C4-2B (cell line): ENCODE measurements at regions not wholly inside any gene's neighbourhood (a gene's known extent, or its start where the extent isn't known, plus 50 kb on each side); places are given as distances from the start of the nearest gene placed in this dataset.

ENCODE experiments used
- H3K27ac ChIP-seq: fragments of 450-650 bp; 2 replicates; pipeline ENCODE4 v1.5.1; 2017
- CTCF ChIP-seq: fragments of 450-650 bp; conservative IDR thresholded peaks from 2 replicates; pipeline ENCODE4 v1.5.1; 2017; ENCODE audit warnings: mild to moderate bottlenecking
- ZFX ChIP-seq: fragments of 450-650 bp; IDR thresholded peaks from 2 replicates; pipeline ENCODE4 v1.6.1; 2017

GRCh38 chrX:1941321-1941720, 326.5 kb downstream of the ASMT start:
- H3K27ac ChIP-seq: no peak overlapping the region
- no peak for TF ChIP-seq CTCF
- TF ChIP-seq ZFX: no peak

GRCh38 chrX:1945879-1946278, 331.0 kb downstream of the ASMT start:
- TF ChIP-seq ZFX: no peak
- TF ChIP-seq CTCF: no peak

GRCh38 chrX:1946974-1947373, 332.1 kb downstream of the ASMT start:
- no peak overlapping the region for H3K27ac ChIP-seq
- TF ChIP-seq CTCF: no peak
- TF ChIP-seq ZFX: no peak

More at GRCh38 chrX:1945879-1946278, 331.0 kb downstream of the ASMT start:
- no peak overlapping the region for H3K27ac ChIP-seq
